Left ventricle myocardium inferior (tissue), 1 donor: ENCODE measurements at regions not wholly inside any gene's neighbourhood (a gene's known extent, or its start where the extent isn't known, plus 50 kb on each side); places are given as distances from the start of the nearest gene placed in this dataset.

Experiments
- DNase-seq: peaks from one replicate; pipeline ENCODE4 v3.0.0-alpha.2; 2020
- H3K27ac ChIP-seq: fragments of 200-600 bp; replicated peaks from 2 replicates; pipeline ENCODE4 v1.8.0; 2021
- H3K27me3 ChIP-seq: fragments of 200-600 bp; 2 replicates; pipeline ENCODE4 v1.8.0; 2021; ENCODE audit warnings: low read depth
- H3K36me3 ChIP-seq: fragments of 200-600 bp; 2 replicates; pipeline ENCODE4 v1.8.0; 2021
- H3K4me1 ChIP-seq: fragments of 200-600 bp; 2 replicates; pipeline ENCODE4 v1.8.0; 2021
- H3K4me3 ChIP-seq: fragments of 200-600 bp; 2 replicates; pipeline ENCODE4 v1.8.0; 2021; ENCODE audit warnings: mild to moderate bottlenecking, moderate library complexity
- H3K9me3 ChIP-seq: fragments of 200-600 bp; replicated peaks from 2 replicates; pipeline ENCODE4 v1.8.0; 2021
- CTCF ChIP-seq: fragments of 200-600 bp; IDR thresholded peaks from 2 replicates; pipeline ENCODE4 v1.8.0; 2021; ENCODE audit warnings: antibody characterized with exemption, mild to moderate bottlenecking, borderline replicate concordance
- intact Hi-C: fragments of 100-400 bp; cut with micrococcal nuclease; formaldehyde crosslinking; loops from one replicate; pipeline ENCODE4 v1.11.0; 2022
- donor health status: DM: no; HTN: yes; CAD: no; lungs with severe emphysema.

- H3K4me1 ChIP-seq, result peaks cover 18% of the 10 kb centered on the region
- no peaks in the 10 kb centered on the region for H3K9me3 ChIP-seq
- TF ChIP-seq CTCF, result no peak
- H3K4me3 ChIP-seq, result no peak overlapping the region
- intact Hi-C loops, result no loop called here
- no peak overlapping the region for H3K27ac ChIP-seq
- H3K36me3 ChIP-seq, result no peaks in the 10 kb centered on the region
- no peaks in the 10 kb centered on the region for H3K27me3 ChIP-seq
- DNase-seq, result no peak
Observed at GRCh38 chr5:156149213-156149612, 177.8 kb upstream of the SGCD start.

- intact Hi-C loops, result no loop called here
- Histone ChIP-seq H3K36me3 (no peaks in the 10 kb centered on the region), H3K4me1 (peaks cover 10% of the 10 kb centered on the region), H3K27me3 (no peaks in the 10 kb centered on the region), H3K4me3 (no peak overlapping the region), H3K27ac (no peak overlapping the region), H3K9me3 (no peaks in the 10 kb centered on the region)
- no peak for DNase-seq
- no peak for TF ChIP-seq CTCF
Observed at GRCh38 chr5:156153602-156154001, 173.4 kb upstream of the SGCD start.

- Histone ChIP-seq H3K36me3 (no peaks in the 10 kb centered on the region), H3K27me3 (no peaks in the 10 kb centered on the region), H3K27ac (no peak overlapping the region), H3K9me3 (no peaks in the 10 kb centered on the region), H3K4me1 (peaks cover 10% of the 10 kb centered on the region), H3K4me3 (no peak overlapping the region)
- intact Hi-C loops, result no loop called here
- no peak for TF ChIP-seq CTCF
- DNase-seq, result no peak
Observed at GRCh38 chr5:156154757-156155156, 172.2 kb upstream of the SGCD start.

- no peak for TF ChIP-seq CTCF
- Histone ChIP-seq H3K27me3 (no peaks in the 10 kb centered on the region), H3K4me1 (peaks cover 2% of the 10 kb centered on the region), H3K36me3 (no peaks in the 10 kb centered on the region), H3K27ac (no peak overlapping the region), H3K4me3 (no peak overlapping the region), H3K9me3 (no peaks in the 10 kb centered on the region)
- DNase-seq, result no peak
- intact Hi-C loops, result no loop called here
Observed at GRCh38 chr5:156155598-156155997, 171.4 kb upstream of the SGCD start.

- H3K36me3 ChIP-seq, result no peaks in the 10 kb centered on the region
- no peaks in the 10 kb centered on the region for H3K27me3 ChIP-seq
- H3K4me3 ChIP-seq, result no peak overlapping the region
- H3K9me3 ChIP-seq, result no peaks in the 10 kb centered on the region
- intact Hi-C loops, result no loop called here
- no peak for DNase-seq
- TF ChIP-seq CTCF, result no peak
- no peaks in the 10 kb centered on the region for H3K4me1 ChIP-seq
- H3K27ac ChIP-seq, result no peak overlapping the region
Observed at GRCh38 chr5:156164306-156164705, 162.7 kb upstream of the SGCD start.

- intact Hi-C loops, result no loop called here
Observed at GRCh38 chr5:156169495-156169894, 157.5 kb upstream of the SGCD start.

More at GRCh38 chr5:156169495-156169894, 157.5 kb upstream of the SGCD start:
- DNase-seq, result no peak
- Histone ChIP-seq H3K4me3 (no peak overlapping the region), H3K36me3 (no peaks in the 10 kb centered on the region), H3K9me3 (no peaks in the 10 kb centered on the region), H3K27ac (no peak overlapping the region), H3K27me3 (no peaks in the 10 kb centered on the region), H3K4me1 (peaks cover 11% of the 10 kb centered on the region)
- no peak for TF ChIP-seq CTCF
